HFFc6 (cell line): ENCODE measurements at regions not wholly inside any gene's neighbourhood (a gene's known extent, or its start where the extent isn't known, plus 50 kb on each side); places are given as distances from the start of the nearest gene placed in this dataset.

ENCODE experiments used
- DNase-seq: peaks from one replicate; pipeline ENCODE4 v3.0.0-alpha.2; 2018
- H3K27ac Mint-ChIP-seq: 2 replicates; pipeline ENCODE4 v1.8.0; 2020; ENCODE audit warnings: mild to moderate bottlenecking, mixed read lengths
- H3K27me3 Mint-ChIP-seq: 2 replicates; pipeline ENCODE4 v1.8.0; 2021; ENCODE audit warnings: mild to moderate bottlenecking, moderate library complexity, mixed read lengths; ENCODE audit not compliant: insufficient read depth
- H3K36me3 Mint-ChIP-seq: 2 replicates; pipeline ENCODE4 v1.8.0; 2021; ENCODE audit warnings: low read depth, mixed read lengths
- H3K4me1 Mint-ChIP-seq: 2 replicates; pipeline ENCODE4 v1.8.0; 2020; ENCODE audit warnings: low read depth, mixed read lengths
- H3K4me3 Mint-ChIP-seq: 2 replicates; pipeline ENCODE4 v1.8.0; 2020; ENCODE audit warnings: mild to moderate bottlenecking, moderate library complexity, mixed read lengths
- H3K9me3 Mint-ChIP-seq: 2 replicates; pipeline ENCODE4 v1.8.0; 2020; ENCODE audit warnings: mild to moderate bottlenecking, mixed read lengths
- TF ChIP-seq, protein P1 (sequence below): fragments of 200-600 bp; sonication (generic); IDR thresholded peaks from 2 replicates; pipeline ENCODE4 v1.5.0; 2021; ENCODE audit warnings: antibody characterized with exemption, mild to moderate bottlenecking

GRCh38 chr4:140247237-140247636 lies 93.3 kb upstream of the MAML3 start:
- DNase-seq: no peak

DNA sequence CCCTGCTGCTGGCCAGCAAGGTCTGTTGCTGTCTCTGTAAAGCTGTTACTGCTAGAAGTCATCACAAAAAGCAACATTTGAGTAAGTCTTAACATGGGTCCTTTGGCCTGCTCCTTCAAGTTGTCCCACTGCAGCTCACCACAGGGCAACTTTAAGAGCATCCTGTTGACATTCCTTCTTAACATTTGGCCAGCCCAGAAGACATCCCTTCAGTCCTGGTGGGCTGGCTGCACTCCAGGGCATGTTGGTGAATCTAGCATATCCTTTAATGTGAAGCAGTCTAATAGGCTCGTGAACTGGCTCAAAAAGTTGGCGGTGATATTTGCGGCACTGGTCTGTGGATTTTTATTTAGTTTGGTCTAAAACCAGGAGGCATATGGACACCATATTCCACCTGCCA lies 92.2 kb upstream of the MAML3 start:
- H3K27me3 Mint-ChIP-seq: no peaks in the 10 kb centered on the region
- no peak overlapping the region for H3K4me3 Mint-ChIP-seq
- no peak for DNase-seq
- peaks cover 20% of the 10 kb centered on the region for H3K4me1 Mint-ChIP-seq
- H3K36me3 Mint-ChIP-seq: no peaks in the 10 kb centered on the region
- no peaks in the 10 kb centered on the region for H3K9me3 Mint-ChIP-seq
- TF ChIP-seq, protein P1, sequence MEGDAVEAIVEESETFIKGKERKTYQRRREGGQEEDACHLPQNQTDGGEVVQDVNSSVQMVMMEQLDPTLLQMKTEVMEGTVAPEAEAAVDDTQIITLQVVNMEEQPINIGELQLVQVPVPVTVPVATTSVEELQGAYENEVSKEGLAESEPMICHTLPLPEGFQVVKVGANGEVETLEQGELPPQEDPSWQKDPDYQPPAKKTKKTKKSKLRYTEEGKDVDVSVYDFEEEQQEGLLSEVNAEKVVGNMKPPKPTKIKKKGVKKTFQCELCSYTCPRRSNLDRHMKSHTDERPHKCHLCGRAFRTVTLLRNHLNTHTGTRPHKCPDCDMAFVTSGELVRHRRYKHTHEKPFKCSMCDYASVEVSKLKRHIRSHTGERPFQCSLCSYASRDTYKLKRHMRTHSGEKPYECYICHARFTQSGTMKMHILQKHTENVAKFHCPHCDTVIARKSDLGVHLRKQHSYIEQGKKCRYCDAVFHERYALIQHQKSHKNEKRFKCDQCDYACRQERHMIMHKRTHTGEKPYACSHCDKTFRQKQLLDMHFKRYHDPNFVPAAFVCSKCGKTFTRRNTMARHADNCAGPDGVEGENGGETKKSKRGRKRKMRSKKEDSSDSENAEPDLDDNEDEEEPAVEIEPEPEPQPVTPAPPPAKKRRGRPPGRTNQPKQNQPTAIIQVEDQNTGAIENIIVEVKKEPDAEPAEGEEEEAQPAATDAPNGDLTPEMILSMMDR: no peak
- H3K27ac Mint-ChIP-seq: no peak overlapping the region

More at GRCh38 chr4:140247237-140247636, 93.3 kb upstream of the MAML3 start:
- no peak overlapping the region for H3K27ac Mint-ChIP-seq
- H3K4me3 Mint-ChIP-seq: no peak overlapping the region
- H3K9me3 Mint-ChIP-seq: no peaks in the 10 kb centered on the region
- peaks cover 25% of the 10 kb centered on the region for H3K4me1 Mint-ChIP-seq
- TF ChIP-seq, protein P1: no peak
- no peaks in the 10 kb centered on the region for H3K27me3 Mint-ChIP-seq
- H3K36me3 Mint-ChIP-seq: no peaks in the 10 kb centered on the region

GRCh38 chr4:140244328-140244727 lies 90.3 kb upstream of the MAML3 start:
- H3K4me3 Mint-ChIP-seq: no peak overlapping the region
- TF ChIP-seq, protein P1: no peak
- no peaks in the 10 kb centered on the region for H3K36me3 Mint-ChIP-seq
- DNase-seq: no peak
- H3K27ac Mint-ChIP-seq: no peak overlapping the region
- no peaks in the 10 kb centered on the region for H3K9me3 Mint-ChIP-seq
- H3K27me3 Mint-ChIP-seq: no peaks in the 10 kb centered on the region
- peaks cover 18% of the 10 kb centered on the region for H3K4me1 Mint-ChIP-seq

DNA sequence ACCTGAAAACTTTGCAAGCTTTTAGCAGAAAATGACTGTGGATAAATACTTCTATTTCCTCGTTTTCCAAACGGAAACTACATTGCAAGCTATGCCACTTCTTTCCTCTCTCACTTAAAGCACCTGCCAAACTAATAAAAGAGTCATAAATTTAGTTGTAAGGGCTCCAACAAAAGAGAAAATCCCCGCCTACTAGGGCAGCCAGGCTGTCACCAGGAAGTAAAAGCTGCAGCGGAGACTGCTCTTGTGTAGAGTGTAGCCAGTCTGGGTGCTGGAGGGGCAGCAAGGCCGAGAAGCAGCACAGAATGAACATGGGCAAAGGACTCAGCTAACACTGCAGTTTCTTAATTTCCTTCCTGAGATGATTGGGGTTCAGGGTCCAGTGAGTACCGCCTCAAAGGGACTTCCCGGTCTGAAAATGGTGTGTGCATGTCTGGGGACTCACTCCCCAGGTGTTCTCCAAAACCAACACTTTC lies 89.3 kb upstream of the MAML3 start:
- TF ChIP-seq, protein P1: no peak
- Mint-ChIP-seq H3K27me3 (no peaks in the 10 kb centered on the region), H3K36me3 (no peaks in the 10 kb centered on the region), H3K27ac (no peak overlapping the region), H3K9me3 (no peaks in the 10 kb centered on the region), H3K4me3 (no peak overlapping the region), H3K4me1 (peaks cover 19% of the 10 kb centered on the region)
- no peak for DNase-seq

GRCh38 chr4:140242357-140243277 lies 88.6 kb upstream of the MAML3 start:
- H3K36me3 Mint-ChIP-seq: no peaks in the 10 kb centered on the region
- no peaks in the 10 kb centered on the region for H3K27me3 Mint-ChIP-seq
- H3K4me3 Mint-ChIP-seq: no peak overlapping the region
- TF ChIP-seq, protein P1: no peak
- H3K9me3 Mint-ChIP-seq: no peaks in the 10 kb centered on the region
- no peak overlapping the region for H3K27ac Mint-ChIP-seq
- H3K4me1 Mint-ChIP-seq: peaks cover 26% of the 10 kb centered on the region
- no peak for DNase-seq
